ENCODE measurements at regions not wholly inside any gene's neighbourhood (a gene's known extent, or its start where the extent isn't known, plus 50 kb on each side); places are given as distances from the start of the nearest gene placed in this dataset.
"Not testable (repeated sequence)": the region's sequence is repeated elsewhere in the genome, so short reads cannot be mapped to it uniquely, and the experiment has no call there.

DNA sequence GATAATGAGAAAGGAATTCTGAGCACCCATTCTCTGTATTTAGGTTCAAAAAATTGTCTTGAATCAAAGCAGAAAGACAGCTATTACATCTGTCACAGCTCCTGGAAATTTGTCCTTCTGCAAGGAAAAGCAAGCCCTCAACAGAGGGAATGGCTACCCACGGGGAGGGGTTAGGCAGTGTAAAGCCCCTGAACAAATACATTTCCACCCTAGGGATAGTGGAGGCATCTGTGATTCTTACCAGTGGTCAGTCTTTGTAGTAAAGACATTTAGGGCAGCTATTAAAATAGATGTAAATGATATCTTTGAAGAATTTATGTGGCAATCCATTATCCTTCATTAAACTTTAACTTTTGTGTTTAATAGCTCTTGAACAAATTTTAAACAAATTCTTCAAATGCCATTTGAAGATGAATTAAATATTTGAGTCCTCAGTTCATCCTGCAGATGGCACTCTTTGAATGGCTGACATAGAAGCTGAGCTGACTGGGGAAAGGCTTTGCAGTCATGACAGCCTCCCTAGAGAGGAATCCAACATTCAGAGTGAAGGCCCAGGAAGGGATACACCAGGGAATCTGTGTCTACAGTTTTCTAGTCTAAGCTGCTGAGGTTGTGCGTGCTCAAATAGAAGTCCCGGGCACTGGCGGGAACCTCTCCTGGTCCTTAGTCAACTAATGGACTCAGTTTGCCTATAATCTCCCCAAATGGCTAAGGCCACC, 359.7 kb upstream of the ROPN1 start:
- Histone ChIP-seq H3K9me3 (ENCODE audit: control insufficient read depth, low read length) (no peaks in the 10 kb centered on the region), H3K4me3 (ENCODE audit: low read length) (no peak overlapping the region), H3K36me3 (ENCODE audit: control insufficient read depth, insufficient read depth, low read length) (no peaks in the 10 kb centered on the region), H3K4me1 (ENCODE audit: control insufficient read depth, insufficient read depth, low read length) (no peaks in the 10 kb centered on the region), H3K9ac (ENCODE audit: low read length) (no peak overlapping the region), H3K27me3 (ENCODE audit: control insufficient read depth, insufficient read depth, low read length) (no peaks in the 10 kb centered on the region)

DNA sequence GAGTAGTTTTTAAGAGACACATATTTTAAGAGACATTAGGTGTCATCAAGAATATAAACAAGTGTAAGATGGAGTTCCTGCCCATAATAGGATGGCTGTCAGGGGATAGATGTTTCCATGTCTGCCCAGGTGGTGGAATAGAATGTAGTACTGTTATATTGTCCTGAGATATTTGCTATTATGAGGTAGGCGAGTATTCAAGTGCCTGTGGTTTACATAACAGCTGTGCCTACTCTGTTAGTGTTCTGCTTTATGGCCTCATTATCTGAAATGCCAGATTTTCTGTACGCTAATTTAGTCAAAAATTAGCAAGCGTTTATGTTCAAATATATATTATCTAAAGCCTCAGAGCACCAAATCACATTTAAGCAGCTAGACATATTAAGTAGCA, 360.2 kb upstream of the ROPN1 start:
- Histone ChIP-seq H3K9me3 (ENCODE audit: control insufficient read depth, low read length) (no peaks in the 10 kb centered on the region), H3K4me1 (ENCODE audit: control insufficient read depth, insufficient read depth, low read length) (no peaks in the 10 kb centered on the region), H3K36me3 (ENCODE audit: control insufficient read depth, insufficient read depth, low read length) (no peaks in the 10 kb centered on the region), H3K4me3 (ENCODE audit: low read length) (no peak overlapping the region), H3K9ac (ENCODE audit: low read length) (no peak overlapping the region), H3K27me3 (ENCODE audit: control insufficient read depth, insufficient read depth, low read length) (no peaks in the 10 kb centered on the region)

DNA sequence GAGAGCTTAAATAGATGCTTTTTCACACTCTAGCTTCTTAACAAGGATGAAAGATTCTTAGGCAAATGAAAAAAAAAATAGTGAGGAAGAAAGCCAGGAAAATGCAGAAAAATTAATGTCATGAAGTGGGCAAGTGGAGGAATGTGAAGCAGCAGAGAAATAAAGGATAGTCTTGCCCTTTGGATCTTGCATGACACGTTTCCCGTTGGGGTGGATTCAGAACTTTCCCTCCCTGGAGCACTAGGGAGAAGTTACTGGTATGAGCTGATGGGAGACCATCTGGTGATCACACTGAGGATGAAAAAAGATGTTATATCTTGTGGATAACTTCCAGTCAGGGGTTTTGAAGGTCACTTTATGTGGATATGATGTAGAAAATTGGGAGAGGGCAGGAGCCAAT, 361.8 kb upstream of the ROPN1 start:
- H3K4me1 ChIP-seq (ENCODE audit: control insufficient read depth, insufficient read depth, low read length), result no peaks in the 10 kb centered on the region
- H3K9ac ChIP-seq (ENCODE audit: low read length), result no peak overlapping the region
- H3K4me3 ChIP-seq (ENCODE audit: low read length), result no peak overlapping the region
- H3K27me3 ChIP-seq (ENCODE audit: control insufficient read depth, insufficient read depth, low read length), result peaks cover under 1% of the 10 kb centered on the region
- H3K36me3 ChIP-seq (ENCODE audit: control insufficient read depth, insufficient read depth, low read length), result no peaks in the 10 kb centered on the region
- H3K9me3 ChIP-seq (ENCODE audit: control insufficient read depth, low read length), result no peaks in the 10 kb centered on the region

DNA sequence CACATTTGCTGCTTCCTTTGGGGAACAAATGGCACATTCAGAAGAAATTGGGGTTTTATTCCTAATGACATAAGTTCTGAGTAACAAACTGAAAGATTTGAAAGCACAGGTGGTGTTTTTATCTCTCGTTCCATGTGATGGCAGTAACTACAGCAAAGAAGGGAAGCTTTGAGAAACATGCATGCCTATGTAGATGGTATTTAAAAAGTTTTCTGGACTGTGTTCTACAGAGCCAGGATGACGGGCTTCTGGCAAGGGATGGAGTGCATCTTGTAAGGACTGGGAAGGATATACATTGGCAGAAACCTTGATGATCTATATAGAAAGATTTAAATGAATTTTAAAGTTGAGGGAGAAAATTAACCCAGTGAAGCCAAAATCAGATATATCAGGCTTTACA, 362.2 kb upstream of the ROPN1 start:
- H3K4me3 ChIP-seq (ENCODE audit: low read length), result no peak overlapping the region
- H3K36me3 ChIP-seq (ENCODE audit: control insufficient read depth, insufficient read depth, low read length), result no peaks in the 10 kb centered on the region
- no peaks in the 10 kb centered on the region for H3K4me1 ChIP-seq (ENCODE audit: control insufficient read depth, insufficient read depth, low read length)
- no peaks in the 10 kb centered on the region for H3K9me3 ChIP-seq (ENCODE audit: control insufficient read depth, low read length)
- H3K9ac ChIP-seq (ENCODE audit: low read length), result no peak overlapping the region
- peaks cover 5% of the 10 kb centered on the region for H3K27me3 ChIP-seq (ENCODE audit: control insufficient read depth, insufficient read depth, low read length)

DNA sequence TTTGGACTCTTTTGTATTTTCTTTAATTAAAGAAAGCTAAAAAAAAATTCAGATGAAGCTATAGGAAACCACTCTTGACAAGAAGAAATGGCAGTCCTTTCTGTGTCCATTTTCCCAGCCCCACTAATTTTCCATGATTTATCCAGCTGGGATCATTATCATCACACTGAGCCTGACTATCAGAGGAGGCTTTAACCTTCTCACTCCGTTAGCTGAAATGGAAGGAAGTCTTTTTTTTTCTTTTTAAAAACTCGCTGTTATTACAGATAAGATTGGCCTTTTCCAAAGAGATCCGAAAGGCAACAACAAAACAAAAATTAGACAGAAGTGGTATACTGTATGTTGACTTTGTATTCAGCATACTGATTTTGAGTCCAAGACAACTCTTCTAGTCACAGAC, 366.2 kb upstream of the ROPN1 start:
- H3K27me3 ChIP-seq (ENCODE audit: control insufficient read depth, insufficient read depth, low read length), result peaks cover 5% of the 10 kb centered on the region
- no peaks in the 10 kb centered on the region for H3K4me1 ChIP-seq (ENCODE audit: control insufficient read depth, insufficient read depth, low read length)
- H3K9me3 ChIP-seq (ENCODE audit: control insufficient read depth, low read length), result no peaks in the 10 kb centered on the region
- H3K9ac ChIP-seq (ENCODE audit: low read length), result no peak overlapping the region
- H3K4me3 ChIP-seq (ENCODE audit: low read length), result no peak overlapping the region
- no peaks in the 10 kb centered on the region for H3K36me3 ChIP-seq (ENCODE audit: control insufficient read depth, insufficient read depth, low read length)

DNA sequence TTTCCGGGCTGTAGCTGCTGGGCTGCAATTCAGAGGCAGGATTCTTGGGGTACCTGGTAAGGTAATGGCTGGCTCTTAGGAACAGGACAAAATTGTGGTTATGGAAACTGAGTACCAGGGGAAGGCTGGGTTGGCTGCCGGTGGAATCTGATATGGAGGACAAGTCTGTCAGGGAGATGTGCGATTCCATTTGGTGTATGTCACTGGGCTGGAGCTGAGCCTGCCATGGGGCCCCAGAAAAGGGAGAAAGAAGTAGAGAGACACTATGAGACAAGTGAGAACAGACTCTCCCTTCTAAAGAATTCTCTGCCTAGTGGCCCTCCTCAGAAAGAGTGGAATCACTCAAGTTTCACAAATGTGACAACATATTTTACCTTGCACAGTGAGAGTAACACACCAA, 368.2 kb upstream of the ROPN1 start:
- Histone ChIP-seq H3K9ac (ENCODE audit: low read length) (no peak overlapping the region), H3K9me3 (ENCODE audit: control insufficient read depth, low read length) (no peaks in the 10 kb centered on the region), H3K4me3 (ENCODE audit: low read length) (no peak overlapping the region), H3K36me3 (ENCODE audit: control insufficient read depth, insufficient read depth, low read length) (no peaks in the 10 kb centered on the region), H3K4me1 (ENCODE audit: control insufficient read depth, insufficient read depth, low read length) (no peaks in the 10 kb centered on the region), H3K27me3 (ENCODE audit: control insufficient read depth, insufficient read depth, low read length) (peaks cover 5% of the 10 kb centered on the region)

DNA sequence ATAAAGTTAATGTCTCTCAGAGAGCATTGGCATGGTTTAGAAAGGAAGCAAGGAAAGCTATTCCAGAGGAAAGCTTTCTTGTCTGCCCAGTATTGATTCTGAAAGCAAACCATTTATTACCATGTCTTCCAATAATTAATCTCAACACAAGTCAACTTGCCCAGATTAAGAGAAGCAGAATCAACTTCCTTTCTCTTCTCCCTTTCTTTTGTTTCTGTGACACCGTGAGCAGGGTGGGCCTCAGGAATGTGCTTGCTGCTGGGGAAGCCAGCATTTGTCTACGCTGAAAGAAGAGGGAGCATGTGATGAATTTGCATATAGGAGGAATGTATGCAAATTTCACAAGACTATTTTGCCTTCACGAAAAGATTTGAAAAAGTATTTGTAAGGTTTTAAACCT, 368.6 kb upstream of the ROPN1 start:
- Histone ChIP-seq H3K27me3 (ENCODE audit: control insufficient read depth, insufficient read depth, low read length) (peaks cover 5% of the 10 kb centered on the region), H3K36me3 (ENCODE audit: control insufficient read depth, insufficient read depth, low read length) (no peaks in the 10 kb centered on the region), H3K4me3 (ENCODE audit: low read length) (no peak overlapping the region), H3K9ac (ENCODE audit: low read length) (no peak overlapping the region), H3K9me3 (ENCODE audit: control insufficient read depth, low read length) (no peaks in the 10 kb centered on the region), H3K4me1 (ENCODE audit: control insufficient read depth, insufficient read depth, low read length) (no peaks in the 10 kb centered on the region)

DNA sequence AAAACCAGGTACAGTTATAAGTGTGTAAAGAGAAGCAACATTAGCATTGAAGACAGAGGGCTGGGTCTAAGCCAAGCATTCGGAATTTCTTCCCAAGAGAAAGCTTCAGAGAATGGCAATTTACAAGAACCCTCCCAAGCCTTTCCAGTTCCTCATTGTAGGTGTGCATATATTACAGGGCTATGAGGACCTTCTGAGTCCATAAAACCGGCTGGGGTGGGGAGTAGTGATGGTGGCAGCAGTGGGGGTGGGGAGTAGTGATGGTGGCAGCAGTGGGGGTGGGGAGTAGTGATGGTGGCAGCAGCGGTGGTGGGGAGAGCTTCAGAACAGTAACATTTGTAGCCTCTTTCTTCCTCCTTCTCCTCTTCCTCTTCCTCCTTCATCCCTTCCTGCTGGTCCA, 368.7 kb upstream of the UMPS start:
- Histone ChIP-seq H3K4me1 (ENCODE audit: control insufficient read depth, insufficient read depth, low read length) (no peaks in the 10 kb centered on the region), H3K36me3 (ENCODE audit: control insufficient read depth, insufficient read depth, low read length) (no peaks in the 10 kb centered on the region), H3K9ac (ENCODE audit: low read length) (no peak overlapping the region), H3K27me3 (ENCODE audit: control insufficient read depth, insufficient read depth, low read length) (peaks cover 5% of the 10 kb centered on the region), H3K4me3 (ENCODE audit: low read length) (no peak overlapping the region), H3K9me3 (ENCODE audit: control insufficient read depth, low read length) (no peaks in the 10 kb centered on the region)

DNA sequence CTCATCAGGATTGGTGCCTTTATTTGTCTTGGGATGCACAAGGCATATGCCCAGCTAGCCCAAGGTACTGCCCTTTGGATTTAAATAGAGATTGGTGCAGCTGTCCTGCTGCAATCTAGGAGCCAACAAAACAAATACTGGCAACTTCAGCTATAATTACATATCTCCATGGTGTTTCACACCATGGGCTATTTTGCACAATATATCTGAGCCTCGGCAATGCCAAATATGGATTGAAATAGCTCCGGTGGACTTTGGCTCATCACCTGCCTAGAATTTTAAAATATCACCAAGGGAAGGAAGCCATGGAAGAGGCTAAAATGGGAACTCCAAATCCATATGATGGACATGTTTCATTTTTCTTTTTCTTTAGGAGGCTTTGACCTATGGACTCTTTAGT, 367.8 kb upstream of the UMPS start:
- H3K27me3 ChIP-seq (ENCODE audit: control insufficient read depth, insufficient read depth, low read length), result peaks cover 5% of the 10 kb centered on the region
- H3K36me3 ChIP-seq (ENCODE audit: control insufficient read depth, insufficient read depth, low read length), result no peaks in the 10 kb centered on the region
- no peak overlapping the region for H3K4me3 ChIP-seq (ENCODE audit: low read length)
- no peaks in the 10 kb centered on the region for H3K9me3 ChIP-seq (ENCODE audit: control insufficient read depth, low read length)
- no peak overlapping the region for H3K9ac ChIP-seq (ENCODE audit: low read length)
- H3K4me1 ChIP-seq (ENCODE audit: control insufficient read depth, insufficient read depth, low read length), result no peaks in the 10 kb centered on the region

DNA sequence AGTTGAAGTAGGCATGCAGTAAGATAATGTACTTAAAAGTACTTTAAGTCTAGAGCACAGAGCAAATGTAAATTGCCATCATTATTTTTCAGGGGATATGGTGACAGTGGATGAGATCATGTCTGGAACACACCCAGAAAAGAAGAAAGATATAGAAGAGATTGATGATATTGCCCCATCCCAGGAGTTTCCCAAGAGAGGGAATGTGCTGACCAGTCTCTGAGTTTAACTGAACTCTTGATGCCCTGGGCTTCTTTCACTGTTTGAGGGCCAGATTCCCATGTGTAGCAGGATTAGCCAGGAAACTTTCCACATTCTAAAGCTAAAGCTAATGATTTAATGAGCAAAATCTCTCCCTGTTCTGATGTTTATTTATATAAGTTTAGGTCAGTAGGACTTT, 366.8 kb upstream of the UMPS start:
- Histone ChIP-seq H3K4me1 (ENCODE audit: control insufficient read depth, insufficient read depth, low read length) (no peaks in the 10 kb centered on the region), H3K9ac (ENCODE audit: low read length) (no peak overlapping the region), H3K36me3 (ENCODE audit: control insufficient read depth, insufficient read depth, low read length) (no peaks in the 10 kb centered on the region), H3K4me3 (ENCODE audit: low read length) (no peak overlapping the region), H3K9me3 (ENCODE audit: control insufficient read depth, low read length) (no peaks in the 10 kb centered on the region), H3K27me3 (ENCODE audit: control insufficient read depth, insufficient read depth, low read length) (peaks cover 5% of the 10 kb centered on the region)

DNA sequence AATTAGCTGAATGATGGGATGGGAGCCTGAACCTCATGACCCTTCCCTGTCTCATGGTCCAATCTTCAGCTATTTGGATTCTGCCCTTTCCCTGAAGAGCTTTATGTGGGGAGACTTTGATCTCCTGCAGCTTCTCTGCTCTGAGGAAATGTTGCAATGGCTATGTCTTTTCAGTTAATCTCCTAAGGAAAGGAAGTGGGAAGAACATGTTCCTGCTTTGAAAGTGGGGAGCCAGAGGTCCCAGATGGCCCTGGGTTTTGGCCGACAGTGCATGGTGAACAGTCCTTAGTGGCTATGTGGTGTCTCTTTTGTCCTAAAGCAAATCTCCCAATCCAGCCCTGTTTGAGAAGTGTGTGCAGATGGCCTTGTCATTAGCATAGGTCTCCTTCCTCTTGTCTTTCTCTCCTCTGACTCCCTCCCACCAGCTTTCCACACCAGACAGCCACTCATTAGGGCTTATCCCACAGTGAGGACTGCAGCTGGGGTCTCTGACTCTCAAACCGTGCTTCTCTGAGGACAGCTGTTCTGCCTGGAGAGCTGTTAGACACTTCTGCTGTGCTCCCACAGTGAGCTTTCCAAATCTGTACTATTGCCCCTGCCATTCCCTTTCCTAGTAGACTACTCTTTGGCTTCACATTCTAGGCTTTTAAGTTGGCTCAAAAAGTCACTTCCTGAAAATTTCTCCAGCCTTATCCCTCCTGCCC, 365.8 kb upstream of the UMPS start:
- no peaks in the 10 kb centered on the region for H3K4me1 ChIP-seq (ENCODE audit: control insufficient read depth, insufficient read depth, low read length)
- no peaks in the 10 kb centered on the region for H3K9me3 ChIP-seq (ENCODE audit: control insufficient read depth, low read length)
- H3K4me3 ChIP-seq (ENCODE audit: low read length), result no peak overlapping the region
- H3K9ac ChIP-seq (ENCODE audit: low read length), result no peak overlapping the region
- H3K27me3 ChIP-seq (ENCODE audit: control insufficient read depth, insufficient read depth, low read length), result no peaks in the 10 kb centered on the region
- no peaks in the 10 kb centered on the region for H3K36me3 ChIP-seq (ENCODE audit: control insufficient read depth, insufficient read depth, low read length)

DNA sequence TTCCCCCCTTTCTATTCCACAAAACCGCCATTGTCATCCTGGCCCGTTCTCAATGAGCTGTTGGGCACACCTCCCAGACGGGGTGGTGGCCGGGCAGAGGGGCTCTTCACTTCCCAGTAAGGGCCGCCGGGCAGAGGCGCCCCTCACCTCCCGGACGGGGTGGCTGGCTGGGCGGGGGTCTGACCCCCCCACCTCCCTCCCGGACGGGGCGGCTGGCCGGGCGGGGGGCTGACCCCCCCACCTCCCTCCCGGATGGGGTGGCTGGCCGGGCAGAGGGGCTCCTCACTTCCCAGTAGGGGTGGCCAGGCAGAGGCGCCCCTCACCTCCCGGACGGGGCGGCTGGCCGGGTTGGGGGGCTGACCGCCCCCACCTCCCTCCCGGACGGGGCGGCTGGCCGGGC, 363.6 kb upstream of the UMPS start:
- H3K4me1 ChIP-seq (ENCODE audit: control insufficient read depth, insufficient read depth, low read length); H3K9ac ChIP-seq (ENCODE audit: low read length); H3K36me3 ChIP-seq (ENCODE audit: control insufficient read depth, insufficient read depth, low read length); H3K9me3 ChIP-seq (ENCODE audit: control insufficient read depth, low read length); H3K27me3 ChIP-seq (ENCODE audit: control insufficient read depth, insufficient read depth, low read length); H3K4me3 ChIP-seq (ENCODE audit: low read length): not testable (repeated sequence)

Measured in mucosa of stomach (tissue), 1 donor.